ENCODE measurements at regions not wholly inside any gene's neighbourhood (a gene's known extent, or its start where the extent isn't known, plus 50 kb on each side); places are given as distances from the start of the nearest gene placed in this dataset.

DNA sequence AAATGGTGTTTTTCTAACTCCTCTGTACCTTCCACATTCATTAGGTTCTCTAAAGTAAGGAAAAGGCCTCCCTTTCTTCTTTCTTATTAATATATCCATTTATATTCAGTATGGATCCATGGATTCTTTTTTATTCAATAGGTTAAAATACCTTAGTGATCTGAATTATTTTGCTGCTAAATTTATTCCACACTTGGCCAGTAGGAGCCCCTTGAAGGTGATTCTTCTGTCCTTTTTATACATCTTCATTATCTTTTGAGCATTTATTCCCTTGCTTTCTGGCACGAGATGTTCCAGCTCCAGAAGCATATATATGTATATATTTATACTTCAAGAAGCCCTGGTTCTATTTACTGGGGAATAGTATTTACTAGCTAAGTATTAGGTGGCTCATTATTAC, 311.8 kb upstream of the SGCD start:
- Histone ChIP-seq H3K9me3 (ENCODE audit: control insufficient read depth in 3 of 3, low read length in 3 of 3) (no peaks in the 10 kb centered on the region), H3K4me3 (ENCODE audit: low read length in 3 of 3) (no peak overlapping the region), H3K4me1 (ENCODE audit: control insufficient read depth in 3 of 3, insufficient read depth in 3 of 3, low read length in 3 of 3) (no peaks in the 10 kb centered on the region), H3K36me3 (ENCODE audit: control insufficient read depth in 3 of 3, insufficient read depth in 3 of 3, low read length in 3 of 3) (no peaks in the 10 kb centered on the region), H3K9ac (ENCODE audit: low read depth in 1 of 3, low read length in 3 of 3) (no peak overlapping the region), H3K27me3 (ENCODE audit: control insufficient read depth in 3 of 3, insufficient read depth in 3 of 3, low read length in 3 of 3) (no peaks in the 10 kb centered on the region), H3K27ac (ENCODE audit: low read depth, low read length) (no peak overlapping the region)

GRCh38 chr5:156019130-156019529, 307.8 kb upstream of the SGCD start:
- no peak overlapping the region for H3K4me3 ChIP-seq (ENCODE audit: low read length in 3 of 3)
- no peaks in the 10 kb centered on the region for H3K9me3 ChIP-seq (ENCODE audit: control insufficient read depth in 3 of 3, low read length in 3 of 3)
- H3K36me3 ChIP-seq (ENCODE audit: control insufficient read depth in 3 of 3, insufficient read depth in 3 of 3, low read length in 3 of 3) = no peaks in the 10 kb centered on the region

DNA sequence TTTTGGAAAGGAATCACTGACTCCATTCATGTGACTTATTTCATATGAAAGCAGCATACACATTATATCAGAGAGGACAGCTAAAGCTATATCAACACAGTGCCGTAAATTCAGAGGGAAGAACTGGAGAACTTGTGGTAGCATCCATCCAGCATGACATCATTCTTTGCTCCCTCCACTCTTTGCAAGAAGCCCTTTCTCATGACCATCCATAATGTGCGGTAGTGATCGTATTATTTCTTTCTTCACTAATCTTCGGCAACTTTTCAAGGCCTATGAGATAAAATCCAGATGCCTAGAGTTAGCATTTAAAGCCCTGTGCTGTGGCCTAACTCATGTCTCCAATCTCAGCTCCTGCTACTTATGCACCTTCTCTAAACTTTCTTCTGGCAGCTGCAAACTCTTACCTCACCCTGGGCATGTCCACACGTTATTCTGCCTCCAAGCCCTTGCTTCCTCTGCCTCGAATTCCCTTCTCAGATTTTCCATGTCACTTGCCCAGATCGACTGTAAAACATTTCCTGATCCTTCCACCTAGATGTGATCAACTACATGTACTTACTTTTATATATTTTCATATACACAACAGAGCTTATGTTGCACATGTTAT, 307.3 kb upstream of the SGCD start:
- H3K9ac ChIP-seq (ENCODE audit: low read depth in 1 of 3, low read length in 3 of 3) = no peak overlapping the region

More at GRCh38 chr5:156019130-156019529, 307.8 kb upstream of the SGCD start:
- no peak overlapping the region for H3K9ac ChIP-seq (ENCODE audit: low read depth in 1 of 3, low read length in 3 of 3)
- no peaks in the 10 kb centered on the region for H3K27me3 ChIP-seq (ENCODE audit: control insufficient read depth in 3 of 3, insufficient read depth in 3 of 3, low read length in 3 of 3)
- no peaks in the 10 kb centered on the region for H3K4me1 ChIP-seq (ENCODE audit: control insufficient read depth in 3 of 3, insufficient read depth in 3 of 3, low read length in 3 of 3)
- no peak overlapping the region for H3K27ac ChIP-seq (ENCODE audit: low read depth, low read length)

GRCh38 chr5:156020647-156021046, 306.3 kb upstream of the SGCD start:
- H3K27ac ChIP-seq (ENCODE audit: low read depth, low read length) = no peak overlapping the region
- no peaks in the 10 kb centered on the region for H3K27me3 ChIP-seq (ENCODE audit: control insufficient read depth in 3 of 3, insufficient read depth in 3 of 3, low read length in 3 of 3)
- H3K36me3 ChIP-seq (ENCODE audit: control insufficient read depth in 3 of 3, insufficient read depth in 3 of 3, low read length in 3 of 3) = no peaks in the 10 kb centered on the region
- no peaks in the 10 kb centered on the region for H3K9me3 ChIP-seq (ENCODE audit: control insufficient read depth in 3 of 3, low read length in 3 of 3)
- H3K9ac ChIP-seq (ENCODE audit: low read depth in 1 of 3, low read length in 3 of 3) = no peak overlapping the region
- no peaks in the 10 kb centered on the region for H3K4me1 ChIP-seq (ENCODE audit: control insufficient read depth in 3 of 3, insufficient read depth in 3 of 3, low read length in 3 of 3)
- no peak overlapping the region for H3K4me3 ChIP-seq (ENCODE audit: low read length in 3 of 3)

More for the DNA sequence above, 307.3 kb upstream of the SGCD start:
- no peak overlapping the region for H3K27ac ChIP-seq (ENCODE audit: low read depth, low read length)
- H3K4me1 ChIP-seq (ENCODE audit: control insufficient read depth in 3 of 3, insufficient read depth in 3 of 3, low read length in 3 of 3) = no peaks in the 10 kb centered on the region
- no peaks in the 10 kb centered on the region for H3K27me3 ChIP-seq (ENCODE audit: control insufficient read depth in 3 of 3, insufficient read depth in 3 of 3, low read length in 3 of 3)
- no peaks in the 10 kb centered on the region for H3K9me3 ChIP-seq (ENCODE audit: control insufficient read depth in 3 of 3, low read length in 3 of 3)
- no peak overlapping the region for H3K4me3 ChIP-seq (ENCODE audit: low read length in 3 of 3)
- no peaks in the 10 kb centered on the region for H3K36me3 ChIP-seq (ENCODE audit: control insufficient read depth in 3 of 3, insufficient read depth in 3 of 3, low read length in 3 of 3)

- Histone ChIP-seq H3K9me3 (ENCODE audit: control insufficient read depth in 3 of 3, low read length in 3 of 3) (no peaks in the 10 kb centered on the region), H3K4me3 (ENCODE audit: low read length in 3 of 3) (no peak overlapping the region), H3K9ac (ENCODE audit: low read depth in 1 of 3, low read length in 3 of 3) (no peak overlapping the region), H3K27ac (ENCODE audit: low read depth, low read length) (no peak overlapping the region), H3K27me3 (ENCODE audit: control insufficient read depth in 3 of 3, insufficient read depth in 3 of 3, low read length in 3 of 3) (no peaks in the 10 kb centered on the region), H3K36me3 (ENCODE audit: control insufficient read depth in 3 of 3, insufficient read depth in 3 of 3, low read length in 3 of 3) (no peaks in the 10 kb centered on the region), H3K4me1 (ENCODE audit: control insufficient read depth in 3 of 3, insufficient read depth in 3 of 3, low read length in 3 of 3) (no peaks in the 10 kb centered on the region)
Measured at GRCh38 chr5:156021866-156022265, 305.1 kb upstream of the SGCD start.

GRCh38 chr5:156025656-156026055, 301.3 kb upstream of the SGCD start:
- Histone ChIP-seq H3K36me3 (ENCODE audit: control insufficient read depth in 3 of 3, insufficient read depth in 3 of 3, low read length in 3 of 3) (no peaks in the 10 kb centered on the region), H3K4me1 (ENCODE audit: control insufficient read depth in 3 of 3, insufficient read depth in 3 of 3, low read length in 3 of 3) (no peaks in the 10 kb centered on the region), H3K4me3 (ENCODE audit: low read length in 3 of 3) (no peak overlapping the region), H3K27me3 (ENCODE audit: control insufficient read depth in 3 of 3, insufficient read depth in 3 of 3, low read length in 3 of 3) (no peaks in the 10 kb centered on the region), H3K9me3 (ENCODE audit: control insufficient read depth in 3 of 3, low read length in 3 of 3) (no peaks in the 10 kb centered on the region), H3K9ac (ENCODE audit: low read depth in 1 of 3, low read length in 3 of 3) (no peak overlapping the region), H3K27ac (ENCODE audit: low read depth, low read length) (no peak overlapping the region)

DNA sequence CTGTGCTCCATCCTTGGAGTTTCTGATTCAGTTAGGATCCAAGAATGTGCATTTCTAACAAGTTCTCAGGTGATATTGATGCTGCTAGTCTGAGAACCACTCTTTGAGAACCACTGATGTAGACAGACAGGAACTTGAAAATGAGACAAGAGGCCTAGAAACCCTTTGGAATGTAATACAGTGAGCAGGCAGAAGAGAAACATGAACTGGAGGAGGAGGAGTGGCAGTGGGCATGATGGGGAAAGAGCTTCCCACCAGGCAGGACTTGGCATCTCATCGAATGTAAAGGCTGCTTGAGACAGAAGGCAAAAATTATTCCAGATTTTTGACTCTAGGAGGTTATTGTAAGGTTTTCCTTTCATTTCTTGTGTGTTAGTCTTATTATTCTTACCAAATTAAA, 295.8 kb upstream of the SGCD start:
- no peaks in the 10 kb centered on the region for H3K36me3 ChIP-seq (ENCODE audit: control insufficient read depth in 3 of 3, insufficient read depth in 3 of 3, low read length in 3 of 3)
- no peaks in the 10 kb centered on the region for H3K27me3 ChIP-seq (ENCODE audit: control insufficient read depth in 3 of 3, insufficient read depth in 3 of 3, low read length in 3 of 3)
- no peak overlapping the region for H3K27ac ChIP-seq (ENCODE audit: low read depth, low read length)
- H3K9me3 ChIP-seq (ENCODE audit: control insufficient read depth in 3 of 3, low read length in 3 of 3) = no peaks in the 10 kb centered on the region
- no peak overlapping the region for H3K9ac ChIP-seq (ENCODE audit: low read depth in 1 of 3, low read length in 3 of 3)
- no peak overlapping the region for H3K4me3 ChIP-seq (ENCODE audit: low read length in 3 of 3)
- peaks cover 0 to 3% (median 3%) of the 10 kb centered on the region in 3 donors for H3K4me1 ChIP-seq (ENCODE audit: control insufficient read depth in 3 of 3, insufficient read depth in 3 of 3, low read length in 3 of 3)

DNA sequence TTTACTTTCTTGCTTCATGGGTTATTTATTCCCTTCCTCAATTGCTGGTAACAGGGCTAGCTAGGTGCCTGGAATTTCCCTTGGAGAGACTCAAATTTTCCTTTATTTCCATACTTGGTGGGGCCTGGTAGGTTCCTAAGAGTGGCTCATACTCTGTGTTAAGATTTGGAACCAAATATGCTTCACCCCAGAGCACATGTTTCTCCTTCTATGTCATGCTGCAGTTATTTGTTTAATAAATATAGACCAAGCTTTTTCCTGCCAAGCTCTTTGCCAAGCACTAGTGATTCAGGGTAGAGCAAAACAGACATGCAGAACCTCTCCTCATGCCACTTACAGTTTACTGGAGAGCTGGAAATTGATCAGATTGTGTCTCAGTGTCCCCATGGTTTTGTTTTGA, 290.3 kb upstream of the SGCD start:
- no peaks in the 10 kb centered on the region for H3K9me3 ChIP-seq (ENCODE audit: control insufficient read depth in 3 of 3, low read length in 3 of 3)
- peaks cover 0 to 19% (median 17%) of the 10 kb centered on the region in 3 donors for H3K4me1 ChIP-seq (ENCODE audit: control insufficient read depth in 3 of 3, insufficient read depth in 3 of 3, low read length in 3 of 3)
- H3K4me3 ChIP-seq (ENCODE audit: low read length in 3 of 3) = no peak overlapping the region
- H3K27me3 ChIP-seq (ENCODE audit: control insufficient read depth in 3 of 3, insufficient read depth in 3 of 3, low read length in 3 of 3) = no peaks in the 10 kb centered on the region
- H3K36me3 ChIP-seq (ENCODE audit: control insufficient read depth in 3 of 3, insufficient read depth in 3 of 3, low read length in 3 of 3) = no peaks in the 10 kb centered on the region
- H3K9ac ChIP-seq (ENCODE audit: low read depth in 1 of 3, low read length in 3 of 3) = no peak overlapping the region
- no peak overlapping the region for H3K27ac ChIP-seq (ENCODE audit: low read depth, low read length)

DNA sequence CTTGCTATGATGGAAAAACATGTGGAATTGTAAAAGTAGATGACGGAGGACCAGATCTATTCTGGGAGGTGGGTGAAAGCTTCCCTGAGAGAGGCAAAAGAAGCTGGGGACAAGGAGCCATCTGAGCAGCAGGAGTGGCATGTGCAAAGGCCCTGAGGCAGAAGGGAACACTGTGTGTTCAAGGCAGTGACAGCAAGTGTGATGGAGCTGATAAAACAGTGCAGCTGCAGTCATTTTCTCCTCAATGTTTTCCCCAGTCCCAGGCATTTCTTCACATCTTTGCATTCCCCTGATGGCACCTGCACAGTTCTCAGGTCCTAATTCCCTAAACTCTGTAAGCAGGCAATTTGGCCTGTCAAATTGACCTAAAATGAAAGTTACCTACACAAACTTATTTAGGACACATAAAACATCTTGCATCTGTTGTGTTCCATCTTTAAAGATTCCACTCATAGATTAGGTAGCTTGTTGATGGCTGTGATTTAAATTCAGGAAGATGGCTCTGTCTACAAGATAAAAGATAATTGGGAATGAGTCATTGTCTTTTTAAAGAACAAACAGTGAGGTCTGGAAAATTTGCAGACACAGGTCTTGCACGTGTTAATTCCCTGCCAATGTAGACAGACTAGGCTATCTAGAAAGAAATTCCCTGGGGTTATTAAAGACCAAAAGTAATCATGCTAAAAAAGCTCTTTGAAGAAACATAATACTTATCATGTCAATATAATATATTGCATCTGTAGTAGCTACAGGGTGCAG, 289.6 kb upstream of the SGCD start:
- Histone ChIP-seq H3K27me3 (ENCODE audit: control insufficient read depth in 3 of 3, insufficient read depth in 3 of 3, low read length in 3 of 3) (no peaks in the 10 kb centered on the region), H3K36me3 (ENCODE audit: control insufficient read depth in 3 of 3, insufficient read depth in 3 of 3, low read length in 3 of 3) (no peaks in the 10 kb centered on the region), H3K4me3 (ENCODE audit: low read length in 3 of 3) (no peak overlapping the region), H3K9ac (ENCODE audit: low read depth in 1 of 3, low read length in 3 of 3) (no peak overlapping the region), H3K27ac (ENCODE audit: low read depth, low read length) (no peak overlapping the region), H3K4me1 (ENCODE audit: control insufficient read depth in 3 of 3, insufficient read depth in 3 of 3, low read length in 3 of 3) (peaks cover 0 to 22% (median 19%) of the 10 kb centered on the region in 3 donors), H3K9me3 (ENCODE audit: control insufficient read depth in 3 of 3, low read length in 3 of 3) (no peaks in the 10 kb centered on the region)

GRCh38 chr5:156042726-156043125, 284.2 kb upstream of the SGCD start:
- no peak overlapping the region for H3K4me3 ChIP-seq (ENCODE audit: low read length in 3 of 3)
- H3K27me3 ChIP-seq (ENCODE audit: control insufficient read depth in 3 of 3, insufficient read depth in 3 of 3, low read length in 3 of 3) = no peaks in the 10 kb centered on the region
- no peaks in the 10 kb centered on the region for H3K9me3 ChIP-seq (ENCODE audit: control insufficient read depth in 3 of 3, low read length in 3 of 3)
- H3K27ac ChIP-seq (ENCODE audit: low read depth, low read length) = no peak overlapping the region
- no peak overlapping the region for H3K9ac ChIP-seq (ENCODE audit: low read depth in 1 of 3, low read length in 3 of 3)
- H3K36me3 ChIP-seq (ENCODE audit: control insufficient read depth in 3 of 3, insufficient read depth in 3 of 3, low read length in 3 of 3) = no peaks in the 10 kb centered on the region
- peaks cover 0 to 15% (median 10%) of the 10 kb centered on the region in 3 donors for H3K4me1 ChIP-seq (ENCODE audit: control insufficient read depth in 3 of 3, insufficient read depth in 3 of 3, low read length in 3 of 3)

Data from skeletal muscle tissue (tissue), 3 donors.